Mesenchymal stem cell (in vitro differentiated cells and primary cell): ENCODE measurements at regions not wholly inside any gene's neighbourhood (a gene's known extent, or its start where the extent isn't known, plus 50 kb on each side); places are given as distances from the start of the nearest gene placed in this dataset.

Source experiments
- DNase-seq: peaks from one replicate; pipeline ENCODE4 v3.0.0-alpha.2; 2013
- H2AFZ ChIP-seq: one replicate; pipeline ENCODE4 v1.6.1; 2013; ENCODE audit warnings: low read depth, mild to moderate bottlenecking, control low read depth, inconsistent platforms, low read length, moderate library complexity
- H2AK5ac ChIP-seq: 2 replicates; pipeline ENCODE4 v1.6.1; 2013; ENCODE audit warnings: low read length, moderate library complexity, mild to moderate bottlenecking, inconsistent platforms; ENCODE audit not compliant: severe bottlenecking
- H2BK120ac ChIP-seq: one replicate; pipeline ENCODE4 v1.6.1; 2013; ENCODE audit warnings: low read depth, mild to moderate bottlenecking, inconsistent platforms, low read length, moderate library complexity
- H2BK12ac ChIP-seq, 2 experiments: one replicate each; pipeline ENCODE4 v1.6.1; 2013; ENCODE audit warnings: inconsistent platforms in 2 of 2, low read length in 2 of 2, mild to moderate bottlenecking in 2 of 2, moderate library complexity in 2 of 2, control low read depth in 1 of 2
- H2BK15ac ChIP-seq: one replicate; pipeline ENCODE4 v1.6.1; 2013; ENCODE audit warnings: mild to moderate bottlenecking, low read depth, inconsistent platforms; ENCODE audit not compliant: poor library complexity, severe bottlenecking
- H2BK5ac ChIP-seq: 2 replicates; pipeline ENCODE4 v1.6.1; 2013; ENCODE audit warnings: low read depth, mild to moderate bottlenecking, low read length, control low read depth, inconsistent platforms; ENCODE audit not compliant: poor library complexity, severe bottlenecking
- H3K14ac ChIP-seq, 2 experiments: one replicate each; pipeline ENCODE4 v1.6.1; 2013; ENCODE audit warnings: inconsistent platforms in 2 of 2, low read length in 2 of 2, control low read depth in 1 of 2, mild to moderate bottlenecking in 1 of 2, moderate library complexity in 1 of 2
- H3K18ac ChIP-seq, 2 experiments: one replicate each; pipeline ENCODE4 v1.6.1; 2013; ENCODE audit warnings: inconsistent platforms in 2 of 2, low read length in 2 of 2, control low read depth in 1 of 2, low read depth in 1 of 2, mild to moderate bottlenecking in 1 of 2
- H3K23ac ChIP-seq, 2 experiments: one replicate each; pipeline ENCODE4 v1.6.1; 2013; ENCODE audit warnings: inconsistent platforms in 2 of 2, low read length in 2 of 2, mild to moderate bottlenecking in 2 of 2, moderate library complexity in 2 of 2, control low read depth in 1 of 2
- H3K27ac ChIP-seq: 2 replicates; pipeline ENCODE4 v1.5.1; 2013; ENCODE audit warnings: mild to moderate bottlenecking, moderate library complexity, low read length, control low read depth, inconsistent platforms; ENCODE audit not compliant: poor library complexity, severe bottlenecking
- H3K27me3 ChIP-seq, 2 experiments: 2 replicates each; pipeline versions ENCODE4 v1.6.1 to v1.7.0; 2013; ENCODE audit warnings: low read length in 2 of 2, mild to moderate bottlenecking in 2 of 2, moderate library complexity in 2 of 2, control low read depth in 1 of 2, inconsistent platforms in 1 of 2; ENCODE audit not compliant: control insufficient read depth in 1 of 2, insufficient read depth in 1 of 2
- H3K36me3 ChIP-seq, 2 experiments: 2 replicates each; pipeline versions ENCODE4 v1.6.1 to v1.7.0; 2013; ENCODE audit warnings: low read length in 2 of 2, control low read depth in 1 of 2, inconsistent platforms in 1 of 2, low read depth in 1 of 2, mild to moderate bottlenecking in 1 of 2; ENCODE audit not compliant: insufficient read depth in 2 of 2, control insufficient read depth in 1 of 2
- H3K4ac ChIP-seq, 2 experiments: one replicate each; pipeline ENCODE4 v1.6.1; 2013; ENCODE audit warnings: inconsistent platforms in 2 of 2, low read length in 2 of 2, mild to moderate bottlenecking in 2 of 2, moderate library complexity in 2 of 2, control low read depth in 1 of 2, low read depth in 1 of 2
- H3K4me1 ChIP-seq: 2 replicates; pipeline ENCODE4 v1.6.1; 2013; ENCODE audit warnings: low read depth, low read length, control low read depth; ENCODE audit not compliant: control insufficient read depth, insufficient read depth
- H3K4me2 ChIP-seq: 2 replicates; pipeline ENCODE4 v1.6.1; 2013; ENCODE audit warnings: low read length, mild to moderate bottlenecking, inconsistent platforms; ENCODE audit not compliant: poor library complexity, severe bottlenecking
- H3K4me3 ChIP-seq, 2 experiments: 2 replicates each; pipeline versions ENCODE4 v1.5.1 to v1.7.0; 2013; ENCODE audit warnings: low read length in 2 of 2, mild to moderate bottlenecking in 2 of 2, control low read depth in 1 of 2, low read depth in 1 of 2; ENCODE audit not compliant: insufficient read depth in 1 of 2
- H3K79me1 ChIP-seq: replicated peaks from 2 replicates; pipeline ENCODE4 v1.6.1; 2013; ENCODE audit warnings: mild to moderate bottlenecking, control low read depth, low read length, inconsistent platforms; ENCODE audit not compliant: poor library complexity, severe bottlenecking
- H3K9ac ChIP-seq: 2 replicates; pipeline ENCODE4 v1.7.0; 2013; ENCODE audit warnings: mild to moderate bottlenecking, low read length, moderate library complexity
- H3K9me3 ChIP-seq: 2 replicates; pipeline ENCODE4 v1.7.0; 2013; ENCODE audit warnings: mild to moderate bottlenecking, low read length; ENCODE audit not compliant: control insufficient read depth
- H4K8ac ChIP-seq: one replicate; pipeline ENCODE4 v1.6.1; 2013; ENCODE audit warnings: inconsistent platforms, mild to moderate bottlenecking, low read length, moderate library complexity
- H4K91ac ChIP-seq: one replicate; pipeline ENCODE4 v1.6.1; 2013; ENCODE audit warnings: mild to moderate bottlenecking, low read length, inconsistent platforms
- WGBS: methylation state at CpG from one replicate; pipeline ENCODE4 v1.1.7; 2013; ENCODE audit warnings: mixed read lengths; 5-methylcytosine and 5-hydroxymethylcytosine counted together

GRCh38 chr5:97918057-97918456 is 735.0 kb upstream of the RIOK2 start:
- H3K27me3 ChIP-seq = no peaks in the 10 kb centered on the region
- DNase-seq = no peak
- H2BK120ac ChIP-seq = no peak overlapping the region
- H4K8ac ChIP-seq = no peak overlapping the region
- H3K27ac ChIP-seq = no peak overlapping the region
- no peak overlapping the region for H2BK15ac ChIP-seq
- H2AK5ac ChIP-seq = no peak overlapping the region
- H3K79me1 ChIP-seq = no peaks in the 10 kb centered on the region
- no peak overlapping the region for H2BK5ac ChIP-seq
- H2AFZ ChIP-seq = no peak overlapping the region
- no peak overlapping the region for H2BK12ac ChIP-seq
- no peak overlapping the region for H3K9ac ChIP-seq
- H3K9me3 ChIP-seq = no peaks in the 10 kb centered on the region
- no peak overlapping the region for H3K4me3 ChIP-seq
- H3K4me1 ChIP-seq = no peaks in the 10 kb centered on the region
- H3K4me2 ChIP-seq = no peak overlapping the region
- H3K18ac ChIP-seq = no peak overlapping the region
- no peak overlapping the region for H4K91ac ChIP-seq
- H3K4ac ChIP-seq = no peak overlapping the region
- no peaks in the 10 kb centered on the region for H3K36me3 ChIP-seq
- H3K23ac ChIP-seq = no peak overlapping the region
- H3K14ac ChIP-seq = no peak overlapping the region
- 80% methylated on average over 1 of the region's 1 CpG for WGBS

- no peak overlapping the region for H2AFZ ChIP-seq
- H3K23ac ChIP-seq = no peak overlapping the region
- H3K14ac ChIP-seq = no peak overlapping the region
- H3K79me1 ChIP-seq = no peaks in the 10 kb centered on the region
- no peak overlapping the region for H3K27ac ChIP-seq
- H3K18ac ChIP-seq = no peak overlapping the region
- H2BK5ac ChIP-seq = no peak overlapping the region
- H3K4me3 ChIP-seq = no peak overlapping the region
- H2AK5ac ChIP-seq = no peak overlapping the region
- H3K9me3 ChIP-seq = no peaks in the 10 kb centered on the region
- H3K4ac ChIP-seq = no peak overlapping the region
- no peak overlapping the region for H3K4me2 ChIP-seq
- 87% methylated on average over 2 of the region's 2 CpGs for WGBS
- no peak overlapping the region for H3K9ac ChIP-seq
- H3K36me3 ChIP-seq = no peaks in the 10 kb centered on the region
- DNase-seq = no peak
- H2BK12ac ChIP-seq = no peak overlapping the region
- no peaks in the 10 kb centered on the region for H3K27me3 ChIP-seq
- H2BK15ac ChIP-seq = no peak overlapping the region
- no peak overlapping the region for H4K8ac ChIP-seq
- no peak overlapping the region for H2BK120ac ChIP-seq
- H4K91ac ChIP-seq = no peak overlapping the region
- no peaks in the 10 kb centered on the region for H3K4me1 ChIP-seq
Measured at GRCh38 chr5:97918620-97919019, 735.6 kb upstream of the RIOK2 start.

GRCh38 chr5:97919719-97920118 is 736.7 kb upstream of the RIOK2 start:
- H3K79me1 ChIP-seq = no peaks in the 10 kb centered on the region
- H3K18ac ChIP-seq = no peak overlapping the region
- no peak overlapping the region for H2AK5ac ChIP-seq
- no peak overlapping the region for H4K91ac ChIP-seq
- H2BK15ac ChIP-seq = no peak overlapping the region
- no peak overlapping the region for H4K8ac ChIP-seq
- no peak overlapping the region for H2BK120ac ChIP-seq
- no peak overlapping the region for H2BK5ac ChIP-seq
- H2AFZ ChIP-seq = no peak overlapping the region
- H3K4me3 ChIP-seq = no peak overlapping the region
- H3K23ac ChIP-seq = no peak overlapping the region
- H3K36me3 ChIP-seq = no peaks in the 10 kb centered on the region
- no peak overlapping the region for H3K9ac ChIP-seq
- no peak overlapping the region for H3K4ac ChIP-seq
- H3K27ac ChIP-seq = no peak overlapping the region
- H3K4me1 ChIP-seq = no peaks in the 10 kb centered on the region
- H3K14ac ChIP-seq = no peak overlapping the region
- H3K4me2 ChIP-seq = no peak overlapping the region
- DNase-seq = no peak
- H3K9me3 ChIP-seq = no peaks in the 10 kb centered on the region
- H3K27me3 ChIP-seq = no peaks in the 10 kb centered on the region
- 90% methylated on average over 4 of the region's 4 CpGs for WGBS
- H2BK12ac ChIP-seq = no peak overlapping the region

GRCh38 chr5:97922776-97923175 is 739.7 kb upstream of the RIOK2 start:
- Histone ChIP-seq H3K9ac (no peak overlapping the region), H3K36me3 (no peaks in the 10 kb centered on the region), H3K9me3 (no peaks in the 10 kb centered on the region), H3K14ac (no peak overlapping the region), H3K23ac (no peak overlapping the region), H3K27ac (no peak overlapping the region), H2BK12ac (no peak overlapping the region), H2BK120ac (no peak overlapping the region), H3K4ac (no peak overlapping the region), H3K18ac (no peak overlapping the region), H3K4me3 (no peak overlapping the region), H3K27me3 (no peaks in the 10 kb centered on the region), H2AK5ac (no peak overlapping the region), H2AFZ (no peak overlapping the region), H3K4me1 (no peaks in the 10 kb centered on the region), H3K79me1 (no peaks in the 10 kb centered on the region), H4K91ac (no peak overlapping the region), H2BK5ac (no peak overlapping the region), H4K8ac (no peak overlapping the region), H2BK15ac (no peak overlapping the region), H3K4me2 (no peak overlapping the region)
- WGBS = 82% methylated on average over 5 of the region's 5 CpGs
- DNase-seq = no peak
